HepG2 (cell line): ENCODE measurements at regions not wholly inside any gene's neighbourhood (a gene's known extent, or its start where the extent isn't known, plus 50 kb on each side); places are given as distances from the start of the nearest gene placed in this dataset.

ENCODE experiments used
- ATAC-seq: fragments of 200-7000 bp; cut with Tn5 transposase; 3 replicates; pipeline ENCODE4 v1.9.1; 2020; ENCODE audit warnings: mild to moderate bottlenecking, moderate library complexity
- BruUV-seq: library from RNA; stranded (reverse); fragments of 400-500 nt; replicated peaks from 2 replicates; lab custom pipeline; 2021; lab: Mats Ljungman, UMichigan
- CTCF ChIA-PET: fragments of 300-600 bp; formaldehyde crosslinking; extraction: SDS; loops from one replicate; lab custom pipeline; 2021; ENCODE audit warnings: low total read pairs, inconsistent platforms, low intra/inter-chr PET ratio; lab: Yijun Ruan, JAX
- POLR2A ChIA-PET: fragments of 350-600 bp; sonication (Branson Sonifier 250); formaldehyde crosslinking; loops from one replicate; lab custom pipeline; 2020; ENCODE audit warnings: antibody characterized with exemption, inconsistent platforms; lab: Yijun Ruan, JAX
- DNase-seq: peaks from one replicate; pipeline ENCODE4 v3.0.0-alpha.2; 2015; ENCODE audit warnings: low spot score
- FAIRE-seq: peaks from 3 replicates; lab custom pipeline; 2011; peaks lifted over from hg19 to GRCh38; lab: Jason Lieb, UNC
- H2AFZ ChIP-seq: one replicate; pipeline ENCODE4 v1.6.1; 2011; ENCODE audit warnings: low read length, inconsistent platforms
- H3K27ac ChIP-seq: fragments of 300-600 bp; 3 replicates; pipeline ENCODE4 v1.8.0; 2011; ENCODE audit warnings: mixed run types, mild to moderate bottlenecking, mixed read lengths, low read length, inconsistent platforms; ENCODE audit not compliant: insufficient read depth; ENCODE audit errors: extremely low read length
- H3K27me3 ChIP-seq, 2 experiments: fragments of 200-600 bp in 1 of 2; 2 replicates in 1 of 2; 3 replicates in 1 of 2; pipeline versions ENCODE4 v1.6.0 to v1.8.0; 2011; ENCODE audit warnings: low read length in 2 of 2, mild to moderate bottlenecking in 2 of 2, moderate library complexity in 2 of 2, inconsistent platforms in 1 of 2; ENCODE audit not compliant: insufficient read depth in 2 of 2, control insufficient read depth in 1 of 2
- H3K36me3 ChIP-seq, 2 experiments: fragments of 200-600 bp in 1 of 2; replicated peaks in 1 of 2; 2 replicates in 1 of 2; 3 replicates in 1 of 2; pipeline versions ENCODE4 v1.5.1 to v1.8.0; 2011; ENCODE audit warnings: low read length in 2 of 2, inconsistent platforms in 1 of 2; ENCODE audit not compliant: insufficient read depth in 2 of 2, control insufficient read depth in 1 of 2
- H3K4me1 ChIP-seq: 2 replicates; pipeline ENCODE4 v1.5.1; 2012; ENCODE audit warnings: low read length, inconsistent platforms; ENCODE audit not compliant: insufficient read depth
- H3K4me2 ChIP-seq: 2 replicates; pipeline ENCODE4 v1.6.0; 2011; ENCODE audit warnings: low read depth, low read length, inconsistent platforms
- H3K4me3 ChIP-seq, 3 experiments: fragments of 200-600 bp in 1 of 3; sonication (generic), shearing (Covaris generic) in 1 of 3; replicated peaks in 1 of 3; 2 replicates each; pipeline ENCODE4 v1.5.1; 2011 to 2016; ENCODE audit warnings: low read length in 3 of 3, inconsistent platforms in 2 of 3, low read depth in 2 of 3, mild to moderate bottlenecking in 2 of 3, control low read depth in 1 of 3, mixed read lengths in 1 of 3; ENCODE audit not compliant: insufficient read depth in 1 of 3
- H3K79me2 ChIP-seq: one replicate; pipeline ENCODE4 v1.6.1; 2011; ENCODE audit warnings: low read length, inconsistent platforms; ENCODE audit not compliant: insufficient read depth
- H3K9ac ChIP-seq: 2 replicates; pipeline ENCODE4 v1.6.0; 2011; ENCODE audit warnings: mild to moderate bottlenecking, low read depth, low read length, inconsistent platforms; ENCODE audit not compliant: insufficient read depth
- H3K9me3 ChIP-seq: 2 replicates; pipeline ENCODE4 v1.5.1; 2012; ENCODE audit warnings: mild to moderate bottlenecking, low read length
- H4K20me1 ChIP-seq: 2 replicates; pipeline ENCODE4 v1.6.0; 2011; ENCODE audit warnings: inconsistent platforms, mild to moderate bottlenecking, low read length, moderate library complexity; ENCODE audit not compliant: insufficient read depth
- HNRNPLL ChIP-seq: fragments of 200-400 bp; formaldehyde crosslinking; IDR thresholded peaks from 2 replicates; pipeline ENCODE4 v1.6.1; 2017; ENCODE audit warnings: mild to moderate bottlenecking, low read depth, low read length; ENCODE audit not compliant: poor library complexity, severe bottlenecking
- MAFK ChIP-seq, 2 experiments: IDR thresholded peaks in 1 of 2; conservative IDR thresholded peaks in 1 of 2; 2 replicates each; pipeline ENCODE4 v1.6.1; 2011; ENCODE audit warnings: improper control_type of control experiment in 2 of 2, low read length in 2 of 2
- NCOA1 ChIP-seq: sonication (generic); formaldehyde crosslinking; IDR thresholded peaks from 2 replicates; pipeline ENCODE4 v1.9.0; 2021; ENCODE audit warnings: missing genetic modification reagents
- NKX3-1 ChIP-seq: sonication (generic); formaldehyde crosslinking; IDR thresholded peaks from 2 replicates; pipeline ENCODE4 v1.5.0; 2020; ENCODE audit warnings: missing genetic modification reagents
- SMAD1 ChIP-seq: sonication (generic); formaldehyde crosslinking; IDR thresholded peaks from 2 replicates; pipeline ENCODE4 v1.4.0; 2020; ENCODE audit warnings: missing genetic modification reagents, low read depth, mild to moderate bottlenecking, borderline replicate concordance
- ZNF747 ChIP-seq: sonication (generic); formaldehyde crosslinking; IDR thresholded peaks from 2 replicates; pipeline ENCODE4 v1.8.1; 2023; ENCODE audit warnings: missing genetic modification reagents, mild to moderate bottlenecking, borderline replicate concordance
- WGBS: methylation state at CpG from one replicate; pipeline ENCODE4 v1.1.6; 2017; ENCODE audit warnings: low lambda C conversion rate; 5-methylcytosine and 5-hydroxymethylcytosine counted together
- in situ Hi-C: cut with HindIII; loops from 2 replicates; pipeline ENCODE4 v1.10.0; 2017; ENCODE audit warnings: low pct_unique_long_range_greater_than_20kb; ENCODE audit not compliant: extremely low pct_ligation_motif_present
- intact Hi-C: fragments of 100-400 bp; cut with micrococcal nuclease; formaldehyde crosslinking; loops from one replicate; pipeline ENCODE4 v1.10.0; 2022; ENCODE audit not compliant: unreplicated experiment
- TF ChIP-seq, protein P1 (sequence below): conservative IDR thresholded peaks from 2 replicates; pipeline ENCODE4 v1.6.1; 2018; ENCODE audit warnings: missing genetic modification reagents

DNA sequence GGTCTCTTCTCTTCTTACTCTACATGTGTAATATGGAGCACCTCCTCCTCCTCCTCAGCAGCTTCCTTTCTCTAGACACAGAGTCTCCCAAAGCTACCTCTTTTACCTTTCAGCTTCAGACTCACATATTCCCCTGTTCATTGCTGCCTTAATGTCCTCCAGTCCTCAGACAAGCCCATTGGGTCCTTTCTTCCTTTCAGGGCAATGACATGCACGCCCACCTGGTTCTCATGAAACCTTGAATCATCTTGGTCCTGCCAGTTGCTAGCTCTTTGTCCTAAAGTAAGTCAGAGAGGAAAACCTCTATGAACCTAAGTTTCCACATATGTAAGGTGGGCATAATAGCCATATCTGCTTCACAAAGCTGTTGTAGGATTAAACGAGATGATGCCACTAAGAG is 227.0 kb downstream of the RPS24 start:
- Histone ChIP-seq H3K79me2 (no peaks in the 10 kb centered on the region), H3K36me3 (no peaks in the 10 kb centered on the region), H3K4me3 (no peak overlapping the region), H4K20me1 (no peaks in the 10 kb centered on the region), H3K4me2 (no peak overlapping the region), H3K9me3 (no peaks in the 10 kb centered on the region), H3K27me3 (no peaks in the 10 kb centered on the region), H3K27ac (no peak overlapping the region), H2AFZ (no peak overlapping the region), H3K4me1 (peaks cover 23% of the 10 kb centered on the region), H3K9ac (no peak overlapping the region)
- TF ChIP-seq SMAD1 (CRISPR knock-in tag) = no peak
- FAIRE-seq = no peak
- in situ Hi-C loops (no loop called here), intact Hi-C loops (no loop called here)
- ATAC-seq = no peak
- CTCF ChIA-PET = no interaction called here
- WGBS = 31% methylated on average over 2 of the region's 2 CpGs
- DNase-seq = no peak
- POLR2A ChIA-PET = no interaction called here
- BruUV-seq = no TSS peak

DNA sequence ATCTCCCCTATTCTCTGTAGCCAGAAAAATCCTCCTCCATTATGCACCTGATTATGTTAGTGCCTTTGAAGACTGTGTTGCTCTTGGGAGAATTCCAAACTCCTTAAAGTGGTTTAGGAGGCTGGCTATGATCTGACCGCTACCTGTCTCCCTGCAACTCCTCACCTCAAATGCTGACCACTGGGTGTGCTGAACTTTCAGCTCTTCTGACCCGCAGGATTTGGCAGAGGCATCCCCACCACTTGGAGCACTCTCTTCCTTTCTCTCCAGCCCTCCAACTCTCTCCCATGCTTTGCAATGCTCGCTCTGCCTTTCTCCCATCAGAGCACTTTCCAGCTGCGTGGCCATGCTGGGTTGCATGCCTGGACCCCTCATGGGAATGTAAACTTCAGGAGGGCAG is 227.6 kb downstream of the RPS24 start:
- Histone ChIP-seq H3K27ac (no peak overlapping the region), H3K9me3 (no peaks in the 10 kb centered on the region), H3K36me3 (no peaks in the 10 kb centered on the region), H3K79me2 (no peaks in the 10 kb centered on the region), H4K20me1 (no peaks in the 10 kb centered on the region), H3K4me3 (no peak overlapping the region), H3K4me2 (no peak overlapping the region), H3K4me1 (peaks cover 17% of the 10 kb centered on the region), H3K27me3 (no peaks in the 10 kb centered on the region), H2AFZ (no peak overlapping the region), H3K9ac (no peak overlapping the region)
- DNase-seq (no peak), ATAC-seq (no peak)
- intact Hi-C loops = no loop called here
- ChIA-PET POLR2A (no interaction called here), CTCF (no interaction called here)
- in situ Hi-C loops = no loop called here
- BruUV-seq = no TSS peak
- WGBS = 41% methylated on average over 4 of the region's 4 CpGs
- TF ChIP-seq ZNF747 (CRISPR knock-in tag) = no peak
- TF ChIP-seq, protein P1, sequence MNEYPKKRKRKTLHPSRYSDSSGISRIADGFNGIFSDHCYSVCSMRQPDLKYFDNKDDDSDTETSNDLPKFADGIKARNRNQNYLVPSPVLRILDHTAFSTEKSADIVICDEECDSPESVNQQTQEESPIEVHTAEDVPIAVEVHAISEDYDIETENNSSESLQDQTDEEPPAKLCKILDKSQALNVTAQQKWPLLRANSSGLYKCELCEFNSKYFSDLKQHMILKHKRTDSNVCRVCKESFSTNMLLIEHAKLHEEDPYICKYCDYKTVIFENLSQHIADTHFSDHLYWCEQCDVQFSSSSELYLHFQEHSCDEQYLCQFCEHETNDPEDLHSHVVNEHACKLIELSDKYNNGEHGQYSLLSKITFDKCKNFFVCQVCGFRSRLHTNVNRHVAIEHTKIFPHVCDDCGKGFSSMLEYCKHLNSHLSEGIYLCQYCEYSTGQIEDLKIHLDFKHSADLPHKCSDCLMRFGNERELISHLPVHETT (CRISPR knock-in tag) = no peak
- TF ChIP-seq HNRNPLL = no peak
- no peak for TF ChIP-seq NCOA1 (CRISPR knock-in tag)
- TF ChIP-seq NKX3-1 (CRISPR knock-in tag) = no peak
- TF ChIP-seq MAFK (conservative IDR thresholded peaks at IDR 0.05 in 1 of 2, IDR thresholded peaks at IDR 0.05 in 1 of 2; ENCODE audit: low read length in 2 of 2) = no peak
- TF ChIP-seq, all 625 proteins: peak for 0
- FAIRE-seq = no peak
